ENCODE measurements at regions not wholly inside any gene's neighbourhood (a gene's known extent, or its start where the extent isn't known, plus 50 kb on each side); places are given as distances from the start of the nearest gene placed in this dataset.

- TF ChIP-seq REST (IDR thresholded peaks at IDR 0.05) (no peak), FOSL2 (IDR thresholded peaks at IDR 0.05) (no peak), FOSL2 (CRISPR knock-in tag; IDR thresholded peaks at IDR 0.05) (no peak), CTCF (IDR thresholded peaks at IDR 0.05) (no peak), PHF8 (IDR thresholded peaks at IDR 0.05; ENCODE audit: borderline replicate concordance, low read depth) (no peak)
Observed at GRCh38 chr5:156230887-156231286, 96.1 kb upstream of the SGCD start (continued).

GRCh38 chr5:156232251-156232869 lies 94.6 kb upstream of the SGCD start:
- no peaks in the 10 kb centered on the region for H3K9me3 ChIP-seq
- H3K4me1 ChIP-seq = no peaks in the 10 kb centered on the region
- WGBS (ENCODE audit: missing lambda C conversion rate) = 81% methylated on average over 3 of the region's 3 CpGs
- TF ChIP-seq FOSL2 (IDR thresholded peaks at IDR 0.05) = no peak
- TF ChIP-seq FOSL2 (CRISPR knock-in tag; IDR thresholded peaks at IDR 0.05) = no peak
- no peak for TF ChIP-seq HES2 (IDR thresholded peaks at IDR 0.05)
- no peak for TF ChIP-seq HMGXB4 (CRISPR knock-in tag; IDR thresholded peaks at IDR 0.05; ENCODE audit: borderline replicate concordance)
- TF ChIP-seq KDM1A (IDR thresholded peaks at IDR 0.05; ENCODE audit: low read depth) = no peak
- TF ChIP-seq USF2 (IDR thresholded peaks at IDR 0.05) = no peak
- TF ChIP-seq TP53 (CRISPR knock-in tag; IDR thresholded peaks at IDR 0.05) = no peak
- TF ChIP-seq E2F6 (IDR thresholded peaks at IDR 0.05; ENCODE audit: borderline replicate concordance, low read depth) = no peak
- TF ChIP-seq NR3C1 (IDR thresholded peaks at IDR 0.05) = no peak
- TF ChIP-seq ZFP36 (IDR thresholded peaks at IDR 0.05; ENCODE audit: borderline replicate concordance, partially characterized antibody) = no peak
- TF ChIP-seq EP300 (IDR thresholded peaks at IDR 0.05) = no peak
- no peak for TF ChIP-seq NFE2L2 (conservative IDR thresholded peaks at IDR 0.05; ENCODE audit: low read length)
- no peak for TF ChIP-seq SMC3 (IDR thresholded peaks at IDR 0.05)
- DNase-seq (ENCODE audit: low read depth in 1 of 2, low spot score in 1 of 2) = no peak
- FAIRE-seq = no peak
- ChIA-PET CTCF (no interaction called here), POLR2A (no interaction called here)
- ATAC-seq = no peak
- H3K4me2 ChIP-seq = no peak overlapping the region
- no peak overlapping the region for H3K4me3 ChIP-seq
- no peak overlapping the region for H3K27ac ChIP-seq

All from A549 (cell line).